ENCODE measurements at regions not wholly inside any gene's neighbourhood (a gene's known extent, or its start where the extent isn't known, plus 50 kb on each side); places are given as distances from the start of the nearest gene placed in this dataset.

DNA sequence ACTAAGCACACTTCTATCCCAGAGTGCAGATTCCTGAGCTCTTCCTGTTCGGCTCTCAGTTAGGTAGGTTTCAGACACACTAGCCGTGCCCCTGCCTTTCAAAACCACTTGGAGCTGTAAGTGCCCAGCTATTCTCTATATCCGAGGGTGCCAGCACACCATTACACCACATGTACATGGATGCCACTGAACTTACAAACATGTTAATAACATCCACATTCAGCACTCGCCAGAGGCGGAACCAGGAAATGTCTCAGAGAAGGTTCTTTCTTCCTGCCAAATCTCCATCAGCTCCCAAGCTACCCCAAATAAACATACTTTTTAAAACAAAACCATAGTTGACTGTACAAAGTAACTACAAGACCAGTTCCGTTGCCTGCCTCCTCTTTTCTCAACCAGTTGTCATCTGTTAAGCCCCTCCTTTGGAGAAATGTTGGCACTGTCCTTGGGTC lies 78.4 kb upstream of the CTTNBP2NL start:
- TF ChIP-seq, protein P1, sequence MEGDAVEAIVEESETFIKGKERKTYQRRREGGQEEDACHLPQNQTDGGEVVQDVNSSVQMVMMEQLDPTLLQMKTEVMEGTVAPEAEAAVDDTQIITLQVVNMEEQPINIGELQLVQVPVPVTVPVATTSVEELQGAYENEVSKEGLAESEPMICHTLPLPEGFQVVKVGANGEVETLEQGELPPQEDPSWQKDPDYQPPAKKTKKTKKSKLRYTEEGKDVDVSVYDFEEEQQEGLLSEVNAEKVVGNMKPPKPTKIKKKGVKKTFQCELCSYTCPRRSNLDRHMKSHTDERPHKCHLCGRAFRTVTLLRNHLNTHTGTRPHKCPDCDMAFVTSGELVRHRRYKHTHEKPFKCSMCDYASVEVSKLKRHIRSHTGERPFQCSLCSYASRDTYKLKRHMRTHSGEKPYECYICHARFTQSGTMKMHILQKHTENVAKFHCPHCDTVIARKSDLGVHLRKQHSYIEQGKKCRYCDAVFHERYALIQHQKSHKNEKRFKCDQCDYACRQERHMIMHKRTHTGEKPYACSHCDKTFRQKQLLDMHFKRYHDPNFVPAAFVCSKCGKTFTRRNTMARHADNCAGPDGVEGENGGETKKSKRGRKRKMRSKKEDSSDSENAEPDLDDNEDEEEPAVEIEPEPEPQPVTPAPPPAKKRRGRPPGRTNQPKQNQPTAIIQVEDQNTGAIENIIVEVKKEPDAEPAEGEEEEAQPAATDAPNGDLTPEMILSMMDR (IDR thresholded peaks at IDR 0.05 in 4 of 5, conservative IDR thresholded peaks at IDR 0.05 in 1 of 5) = no peak
- TF ChIP-seq POLR2A (IDR thresholded peaks at IDR 0.05) = no peak
